CD4-positive, alpha-beta T cell treated with Interleukin-4 for 1 hour (primary cell): ENCODE measurements at regions not wholly inside any gene's neighbourhood (a gene's known extent, or its start where the extent isn't known, plus 50 kb on each side); places are given as distances from the start of the nearest gene placed in this dataset.
A peak's percentile ranks its signal among the peaks of the same experiment; 100 is the strongest.

Experiments used
- DNase-seq, 2 donors: peaks; one replicate each; pipeline ENCODE4 v3.0.0-alpha.2; 2020 to 2022

- no peak for DNase-seq
Observed at GRCh38 chr5:142473038-142473437, 148.2 kb upstream of the SPRY4 start.

DNA sequence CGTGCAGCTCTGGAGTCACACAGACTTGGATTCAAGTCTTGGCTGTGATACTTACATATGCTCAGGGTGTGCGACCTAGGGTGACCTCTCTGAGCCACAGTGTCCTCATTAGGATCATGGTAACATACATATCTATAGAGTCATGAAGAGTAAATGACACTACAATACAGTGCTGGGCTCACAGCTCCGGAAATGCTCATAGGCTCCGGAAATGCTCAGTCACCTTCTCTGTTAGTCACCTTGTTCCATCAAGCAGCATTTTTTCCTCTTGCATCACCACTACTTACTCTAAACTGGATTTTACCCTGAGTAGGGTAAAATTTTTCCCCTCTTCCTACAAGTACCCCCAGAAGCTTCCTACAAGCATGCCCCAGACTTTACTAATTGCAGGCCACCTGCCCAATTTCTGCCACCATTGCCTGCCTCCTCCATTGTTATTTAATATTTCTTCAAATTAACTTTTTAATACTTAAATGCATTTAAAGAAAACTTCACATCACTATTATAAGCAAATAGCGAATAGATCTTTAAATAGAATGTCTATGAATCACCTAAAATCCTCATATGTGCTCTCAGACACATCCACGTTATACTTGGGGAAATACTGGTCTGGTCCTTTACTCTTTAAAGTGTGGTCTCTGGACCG is 147.6 kb upstream of the SPRY4 start:
- peak; percentile 13 to 30 for DNase-seq

- no peak for DNase-seq
Observed at GRCh38 chr5:142466195-142466971, 141.6 kb upstream of the SPRY4 start.

DNA sequence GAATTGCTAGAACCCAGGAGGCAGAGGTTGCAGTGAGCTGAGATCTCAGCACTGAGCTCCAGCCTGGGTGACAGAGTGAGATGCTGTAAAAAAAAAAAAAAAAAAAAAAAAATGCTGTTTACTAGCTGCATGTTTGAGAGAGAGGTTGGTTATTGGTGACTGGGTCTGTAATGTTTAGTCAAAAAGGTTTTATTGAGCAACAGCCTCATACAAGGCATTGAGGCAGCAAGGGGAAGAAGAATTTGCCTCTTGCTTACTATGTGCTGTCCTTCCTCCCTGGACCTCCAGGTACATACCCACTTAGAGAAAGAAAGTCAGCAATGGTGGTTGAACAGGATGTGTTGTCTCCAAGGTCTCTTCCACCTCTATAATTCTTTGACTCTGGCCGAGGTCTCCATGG is 140.7 kb upstream of the SPRY4 start:
- DNase-seq = no peak

DNA sequence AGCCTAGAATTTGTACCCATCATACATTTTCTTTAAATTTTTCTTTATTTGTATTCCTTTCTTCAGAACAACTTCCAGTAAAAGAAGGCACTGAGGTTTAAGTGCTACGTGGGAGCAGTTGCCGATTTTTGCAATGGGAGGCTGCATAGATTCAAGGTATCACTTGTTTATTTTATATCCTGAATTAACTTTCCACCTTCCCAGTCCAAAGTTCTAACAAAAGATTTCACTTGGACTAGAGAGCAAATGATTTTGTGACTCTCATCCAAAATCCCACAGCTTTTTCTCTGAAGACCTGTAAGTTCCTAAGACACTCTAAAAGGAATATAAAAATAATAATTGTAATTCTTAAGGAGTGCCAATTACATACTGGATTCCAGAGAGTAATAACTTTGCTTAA is 139.1 kb upstream of the SPRY4 start:
- no peak for DNase-seq

DNA sequence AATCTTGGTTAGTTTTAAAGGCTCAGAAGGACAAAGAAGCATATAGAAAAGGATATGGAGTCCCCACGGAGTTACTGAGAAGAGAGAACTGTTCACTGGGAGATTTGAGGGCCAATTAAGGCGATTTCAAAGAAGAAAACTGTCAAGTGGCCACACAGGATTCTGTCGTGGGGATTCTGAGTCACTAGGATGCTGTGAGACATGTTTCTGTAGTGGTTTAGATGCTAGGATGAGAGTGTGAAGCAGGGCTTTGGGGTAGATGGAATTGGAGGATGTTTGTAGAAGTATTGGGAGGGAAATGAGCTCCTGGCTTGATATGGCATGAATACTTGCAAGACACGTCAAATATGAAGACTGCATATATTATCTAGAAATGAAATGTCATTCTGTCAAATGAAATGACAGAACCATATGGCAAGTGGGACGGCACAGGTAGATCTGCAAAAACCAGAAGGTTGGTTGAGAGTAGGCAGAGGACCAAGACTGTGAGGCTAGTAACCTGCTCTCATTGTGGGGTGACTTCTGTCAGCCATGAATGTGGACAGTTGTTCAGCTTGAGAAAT is 136.3 kb upstream of the SPRY4 start:
- DNase-seq = no peak

GRCh38 chr5:142459209-142459608 is 134.4 kb upstream of the SPRY4 start:
- DNase-seq = no peak

DNA sequence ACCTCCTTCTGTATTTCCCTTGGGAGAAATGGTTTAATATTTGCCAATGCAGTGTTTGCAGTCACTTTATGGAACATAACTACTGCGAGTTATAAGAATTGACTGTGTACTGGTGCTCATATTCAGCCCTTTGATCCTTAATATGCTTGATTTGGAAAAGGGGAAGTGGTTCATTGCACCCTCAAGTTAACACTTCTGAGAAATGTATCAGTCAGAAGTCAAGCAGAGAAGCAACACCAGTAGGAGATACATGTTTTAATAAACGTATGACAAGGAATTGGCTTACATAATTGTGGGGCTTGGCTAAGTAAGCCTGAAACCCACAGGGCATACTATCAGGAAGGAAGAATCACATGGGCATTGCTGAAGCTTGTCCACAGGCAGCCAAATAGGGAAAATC is 131.0 kb upstream of the SPRY4 start:
- no peak for DNase-seq

DNA sequence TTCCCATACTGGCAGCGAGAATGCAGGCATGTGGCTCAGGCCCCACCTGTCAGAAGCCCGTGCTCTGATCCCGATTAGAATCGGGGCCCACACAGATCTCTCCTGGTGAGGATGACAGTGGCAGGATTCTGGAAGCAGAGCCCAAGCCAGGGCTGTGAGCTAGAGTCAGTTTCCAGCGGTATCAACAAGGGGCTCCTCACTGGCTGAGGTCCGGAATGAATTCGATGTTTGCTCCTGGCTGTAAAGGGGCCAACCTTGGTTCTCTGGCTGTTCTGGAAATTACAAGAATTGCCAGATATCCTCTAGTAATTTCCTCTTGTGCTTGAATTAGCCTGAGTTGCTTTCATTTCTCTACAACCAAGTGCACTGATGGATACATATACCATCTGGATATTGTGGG is 129.1 kb upstream of the SPRY4 start:
- DNase-seq = no peak

GRCh38 chr5:142450419-142450818 is 125.6 kb upstream of the SPRY4 start:
- DNase-seq = no peak

DNA sequence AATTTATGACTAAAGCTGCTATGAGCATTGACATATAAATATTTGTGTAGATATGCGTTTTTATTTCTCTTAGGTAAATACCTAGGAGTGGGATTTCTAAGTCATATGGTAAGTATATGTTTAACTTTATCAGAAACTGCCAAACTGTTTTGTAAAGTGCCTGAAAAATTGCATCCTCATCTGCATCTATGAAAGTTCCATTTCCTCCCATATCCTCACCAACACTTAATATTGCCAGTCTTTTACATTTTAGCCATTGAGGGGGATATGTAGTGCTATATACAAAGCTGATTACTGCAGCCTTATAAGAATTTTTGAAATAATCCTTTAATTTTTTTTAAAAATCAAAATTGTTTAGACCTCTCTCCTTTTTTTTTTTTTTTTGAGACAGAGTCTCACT is 123.1 kb upstream of the SPRY4 start:
- no peak for DNase-seq

DNA sequence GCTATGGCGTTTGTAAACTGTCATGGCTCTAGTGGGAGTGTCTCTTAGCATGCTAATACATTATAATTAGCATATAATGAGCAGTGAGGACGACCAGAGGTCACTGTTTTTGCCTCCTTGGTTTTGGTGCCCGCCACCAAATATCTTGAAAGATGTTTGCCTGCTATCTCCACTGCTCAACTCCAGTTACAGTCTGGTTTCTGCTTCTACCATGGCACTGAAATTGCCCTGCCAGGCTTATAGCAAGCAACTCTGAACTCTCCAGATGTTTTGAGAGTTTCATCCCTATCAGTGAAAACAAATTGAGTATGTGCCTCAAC is 122.1 kb upstream of the SPRY4 start:
- no peak for DNase-seq

GRCh38 chr5:142446131-142446959 is 121.5 kb upstream of the SPRY4 start:
- no peak for DNase-seq

DNA sequence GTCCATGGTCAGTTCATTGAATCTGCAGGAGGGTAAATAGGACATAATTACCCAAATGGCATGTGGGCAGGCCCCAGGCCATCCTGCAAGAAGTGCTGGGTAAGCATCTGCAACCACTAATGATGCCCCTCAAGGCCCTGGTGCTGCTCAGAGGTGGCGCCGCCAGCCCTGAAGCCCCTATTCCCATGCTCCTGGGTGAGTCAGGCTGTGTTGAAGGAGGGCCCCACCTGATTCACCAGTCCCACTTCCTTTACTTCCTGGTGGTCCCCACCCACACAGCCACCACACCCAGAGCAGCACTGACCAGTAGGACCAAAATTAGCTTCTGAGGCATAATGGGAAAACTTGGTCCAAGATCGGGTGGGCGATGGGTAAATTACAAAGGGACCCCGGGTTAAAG is 120.4 kb upstream of the SPRY4 start:
- no peak for DNase-seq

GRCh38 chr5:142441616-142442015 is 116.8 kb upstream of the SPRY4 start:
- DNase-seq = peak in 1 of 2 donors; percentile 18

DNA sequence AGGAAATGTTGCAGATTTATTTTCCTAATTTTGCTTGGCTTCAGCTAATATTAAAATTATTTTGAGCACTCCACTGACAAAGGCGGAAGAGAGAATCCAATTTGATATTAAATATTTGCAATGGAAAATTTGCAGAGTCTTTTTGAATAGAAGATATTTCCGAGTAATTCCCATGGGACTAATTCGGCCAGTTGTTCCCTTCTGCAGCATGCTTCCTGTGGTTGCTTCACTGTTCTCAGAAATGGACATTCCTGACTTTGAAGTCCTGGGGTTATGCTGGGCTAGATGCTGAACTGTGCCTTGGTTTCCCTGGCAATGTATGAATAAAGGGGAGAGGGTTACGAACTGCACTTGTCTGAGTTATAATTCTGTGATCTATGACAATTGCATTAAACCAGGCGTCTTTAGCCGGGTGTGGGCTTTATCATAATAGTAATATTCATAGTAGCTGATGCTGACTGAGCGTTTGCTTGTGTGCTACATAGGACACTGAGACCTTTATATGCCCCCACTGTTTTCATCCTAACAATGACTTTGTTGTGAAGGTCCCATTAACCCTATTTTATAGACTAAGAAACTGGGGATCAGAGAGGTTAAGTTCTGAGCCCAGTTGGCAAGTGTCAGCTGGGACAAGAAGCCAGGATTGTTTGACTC is 114.5 kb upstream of the SPRY4 start:
- DNase-seq = no peak

DNA sequence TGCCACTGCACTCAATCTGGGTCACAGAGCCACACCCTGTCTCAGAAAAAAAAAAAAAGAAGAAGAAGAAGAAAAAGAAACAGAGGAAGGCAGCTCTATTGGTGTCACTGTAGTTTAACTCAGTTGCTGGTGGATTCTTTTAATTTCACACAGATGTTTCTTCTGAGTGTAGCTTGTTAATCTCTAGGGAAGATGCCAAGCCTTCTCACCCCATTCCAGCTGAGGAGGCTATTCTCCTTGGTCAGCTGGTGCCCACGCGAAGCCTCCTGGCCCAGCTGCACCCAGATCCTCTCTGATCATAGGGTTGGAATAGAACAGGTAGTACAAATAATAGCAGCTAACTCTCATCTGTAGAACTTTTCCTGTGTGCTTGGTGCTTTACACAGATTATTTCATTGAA is 113.8 kb upstream of the SPRY4 start:
- DNase-seq = no peak

- no peak for DNase-seq
Observed at GRCh38 chr5:142437563-142437962, 112.7 kb upstream of the SPRY4 start.

- DNase-seq = no peak
Observed at GRCh38 chr5:142435410-142436115, 110.7 kb upstream of the SPRY4 start.

GRCh38 chr5:142434322-142434612 is 109.4 kb upstream of the SPRY4 start:
- DNase-seq = no peak

GRCh38 chr5:142433526-142434321 is 108.9 kb upstream of the SPRY4 start:
- no peak for DNase-seq

GRCh38 chr5:142432961-142433360 is 108.1 kb upstream of the SPRY4 start:
- peak; percentile 66 to 73 for DNase-seq
